HUDEP-2 (cell line): ENCODE measurements at regions not wholly inside any gene's neighbourhood (a gene's known extent, or its start where the extent isn't known, plus 50 kb on each side); places are given as distances from the start of the nearest gene placed in this dataset.
"Not testable (repeated sequence)": the region's sequence is repeated elsewhere in the genome, so short reads cannot be mapped to it uniquely, and the experiment has no call there.

ENCODE experiments used
- DNase-seq, 76 experiments: peaks; one replicate each; lab custom pipeline; 2025; ENCODE audit not compliant: unreplicated experiment in 76 of 76; lab: John Stamatoyannopoulos, UW

- not testable (repeated sequence) for DNase-seq
Measured at GRCh38 chr5:98030273-98030672, 743.2 kb upstream of the RGMB start.

GRCh38 chr5:98031036-98031435, 742.4 kb upstream of the RGMB start:
- DNase-seq: not testable (repeated sequence)

DNA sequence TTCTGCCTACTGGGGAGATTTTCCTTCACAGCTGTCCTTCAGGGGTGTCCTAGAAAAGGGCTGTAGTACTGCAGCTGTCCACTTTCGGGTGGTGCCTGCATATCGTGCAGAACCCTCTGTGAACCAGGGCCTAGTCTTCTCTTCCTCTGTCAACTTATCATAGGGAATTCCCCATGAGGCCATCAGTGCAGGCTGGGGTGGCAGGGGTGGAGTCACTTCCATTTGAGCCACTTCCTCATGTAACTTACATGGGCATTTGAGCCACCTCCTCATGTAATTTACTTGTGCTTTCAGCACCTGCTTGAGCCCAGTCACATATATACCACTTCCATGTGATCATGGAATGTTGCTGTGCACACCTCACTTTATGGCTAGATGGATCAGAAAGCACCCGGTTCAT, 742.0 kb upstream of the RGMB start:
- no peak for DNase-seq

- no peak for DNase-seq
Measured at GRCh38 chr5:98031926-98032325, 741.5 kb upstream of the RGMB start.

DNA sequence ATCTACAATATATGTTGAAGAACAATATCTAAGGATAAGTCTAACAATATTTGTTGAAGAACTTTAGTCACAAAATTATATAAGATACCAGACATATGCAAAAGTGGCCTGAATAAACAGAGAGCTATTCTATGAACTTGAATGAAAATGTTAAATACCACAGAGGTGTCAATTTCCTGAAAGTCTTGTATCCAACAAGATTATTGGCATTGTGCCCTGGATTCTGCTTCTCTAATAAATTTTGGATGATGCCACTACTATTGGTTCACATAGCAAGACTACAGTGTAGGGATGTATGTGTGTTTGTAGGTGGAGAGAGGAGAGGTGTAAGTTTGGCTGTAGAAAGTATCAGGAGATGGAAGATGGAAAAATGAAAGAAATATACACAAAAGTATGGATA, 731.8 kb upstream of the RGMB start:
- no peak for DNase-seq

GRCh38 chr5:98042521-98042920, 730.9 kb upstream of the RGMB start:
- no peak for DNase-seq

DNA sequence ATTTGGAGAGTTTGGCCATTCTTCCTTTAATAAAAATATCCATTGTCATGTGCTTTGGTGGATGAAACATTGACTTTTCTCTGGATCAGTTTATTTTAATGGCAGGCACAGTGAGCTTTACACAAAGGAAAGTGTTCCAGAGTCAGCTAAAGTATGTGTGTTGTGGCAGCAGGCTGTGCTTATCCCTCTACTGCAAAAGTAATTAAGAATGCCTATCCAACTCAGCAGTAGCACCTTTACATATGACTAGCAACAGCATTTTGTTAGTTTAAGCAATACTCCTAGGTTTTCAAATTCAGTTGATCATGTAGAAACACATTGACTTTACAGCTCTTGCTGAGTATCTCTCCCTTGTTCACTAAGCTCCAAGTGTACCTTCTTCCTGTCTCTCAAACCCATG, 730.5 kb upstream of the RGMB start:
- DNase-seq: no peak

DNA sequence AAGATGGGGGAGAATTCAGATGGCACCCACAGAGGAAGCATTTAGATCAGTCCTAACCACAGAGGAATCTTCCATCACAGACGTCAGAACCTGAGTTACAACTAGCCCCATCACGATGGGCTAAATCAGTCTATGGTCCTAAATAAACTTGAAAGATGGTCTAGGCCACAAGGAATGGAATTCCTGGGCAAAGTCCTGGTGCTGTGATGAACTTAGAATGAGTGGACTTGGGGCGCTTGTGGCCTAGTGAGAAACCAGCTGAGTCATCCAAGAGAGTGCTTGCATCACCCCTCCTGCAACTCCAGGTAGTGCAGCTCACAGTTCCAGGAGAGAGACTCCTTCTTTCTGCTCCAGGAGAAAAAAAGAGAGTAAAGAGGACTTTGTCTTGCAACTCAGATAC, 722.9 kb upstream of the RGMB start:
- no peak for DNase-seq

DNA sequence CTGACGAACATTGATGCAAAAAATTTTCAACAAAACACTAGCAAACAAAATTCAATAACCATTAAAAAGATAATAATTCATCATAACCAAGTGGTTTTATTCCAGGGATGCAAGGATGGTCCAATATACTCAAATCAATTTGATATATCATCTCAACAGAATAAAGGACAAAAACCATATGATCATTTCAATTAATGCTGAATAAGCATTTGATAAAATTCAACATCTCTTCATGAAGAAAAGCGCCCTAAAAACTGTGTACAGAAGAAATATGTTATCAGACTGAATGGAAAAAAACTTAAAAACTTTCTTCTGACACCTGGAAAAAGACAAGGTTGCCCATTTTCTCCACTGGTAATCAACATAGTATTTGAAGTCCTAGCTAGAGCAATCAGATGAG, 720.3 kb upstream of the RGMB start:
- no peak for DNase-seq

DNA sequence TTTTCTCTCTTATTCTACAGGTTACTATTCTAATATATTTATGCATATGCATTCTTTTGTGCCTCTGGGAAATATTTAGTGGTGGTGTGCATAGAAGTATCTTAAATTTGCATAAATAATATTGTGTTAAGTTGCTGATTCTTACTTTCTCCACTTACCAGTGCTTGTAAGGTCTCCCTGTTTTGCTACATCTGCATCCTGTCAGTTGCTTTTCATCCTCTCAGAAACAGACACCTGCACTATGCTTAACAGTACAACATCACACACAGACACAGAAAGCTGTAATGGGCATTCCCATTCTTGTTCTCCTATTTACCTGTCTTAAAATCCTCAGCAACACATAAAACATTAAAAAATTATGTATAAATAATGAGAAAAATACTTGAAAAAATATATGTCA, 713.3 kb upstream of the RGMB start:
- no peak for DNase-seq

DNA sequence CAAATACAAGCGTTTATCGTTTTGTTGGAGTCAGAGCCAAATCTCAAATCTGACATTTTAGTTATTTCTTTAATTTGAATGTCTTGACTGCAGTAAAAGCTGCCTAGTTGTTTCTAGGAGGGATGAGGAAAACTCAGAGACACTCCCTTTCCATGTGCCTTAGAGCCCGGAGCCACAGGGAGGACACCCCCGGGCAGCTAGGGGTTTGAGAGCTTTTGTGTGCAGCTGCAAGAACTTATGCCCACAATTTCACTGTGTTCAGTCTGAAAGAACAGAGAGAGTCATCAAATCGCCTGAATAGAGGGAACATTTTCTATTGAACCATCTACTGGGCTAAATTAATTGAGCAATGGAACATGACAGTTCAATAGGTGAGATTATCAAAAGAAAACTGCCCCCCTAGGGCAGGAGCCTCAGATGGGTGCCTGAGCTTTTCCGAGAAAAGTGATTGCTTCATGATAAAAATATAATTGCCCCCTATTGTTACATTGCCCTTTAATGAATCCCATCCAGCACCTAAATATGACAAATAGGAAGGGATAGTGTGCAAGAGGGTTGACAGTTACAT, 709.3 kb upstream of the RGMB start:
- no peak for DNase-seq

DNA sequence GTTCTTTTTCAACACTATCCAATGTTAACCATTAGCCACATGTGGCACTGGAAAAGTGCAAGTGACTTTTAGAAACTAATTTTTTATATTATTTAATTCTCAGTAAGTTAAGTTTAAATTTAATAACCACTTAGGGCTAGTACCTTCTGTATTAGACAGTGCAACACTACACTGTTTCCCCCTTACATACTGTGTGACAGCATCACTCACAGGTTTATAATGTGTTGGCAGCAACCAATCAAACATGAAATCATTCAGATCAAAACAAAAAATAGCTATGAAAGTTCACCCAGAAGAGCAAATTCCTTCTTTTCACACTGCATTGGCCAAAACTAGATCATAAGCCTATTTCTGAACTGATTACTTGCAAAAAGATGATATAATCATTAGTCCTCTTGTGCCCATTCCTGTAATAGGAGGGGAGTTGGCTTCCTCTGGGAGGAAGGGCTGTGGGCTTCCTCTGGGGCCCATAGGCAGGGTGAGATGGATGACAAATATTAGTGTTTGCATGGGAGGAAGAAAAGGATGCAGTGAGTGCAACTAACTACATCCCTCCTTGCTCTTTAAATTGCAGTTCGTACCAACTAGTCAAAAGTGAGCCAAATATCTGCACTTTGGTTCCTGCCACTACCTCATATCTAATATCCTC, 708.1 kb upstream of the RGMB start:
- DNase-seq: no peak

DNA sequence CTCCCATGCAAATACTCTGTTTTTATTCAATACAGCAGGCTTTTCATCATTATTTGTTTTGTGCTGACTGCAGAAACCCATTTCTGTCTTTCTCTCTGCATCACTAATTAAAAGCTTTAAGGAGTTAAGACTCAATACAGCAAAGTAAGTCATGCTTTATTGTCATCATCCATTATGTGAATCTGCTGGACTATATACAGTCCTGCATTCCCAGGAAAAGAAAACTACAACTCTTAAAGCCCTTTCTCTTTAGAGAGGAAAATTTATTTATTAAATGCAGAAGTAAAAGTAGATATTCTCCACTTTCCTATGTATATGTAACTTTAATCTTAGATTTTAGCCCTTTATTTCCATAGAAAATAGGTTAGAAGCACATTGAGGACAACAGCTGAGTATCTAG, 706.6 kb upstream of the RGMB start:
- no peak for DNase-seq

- DNase-seq: no peak
Measured at GRCh38 chr5:98069876-98070512, 703.5 kb upstream of the RGMB start.

DNA sequence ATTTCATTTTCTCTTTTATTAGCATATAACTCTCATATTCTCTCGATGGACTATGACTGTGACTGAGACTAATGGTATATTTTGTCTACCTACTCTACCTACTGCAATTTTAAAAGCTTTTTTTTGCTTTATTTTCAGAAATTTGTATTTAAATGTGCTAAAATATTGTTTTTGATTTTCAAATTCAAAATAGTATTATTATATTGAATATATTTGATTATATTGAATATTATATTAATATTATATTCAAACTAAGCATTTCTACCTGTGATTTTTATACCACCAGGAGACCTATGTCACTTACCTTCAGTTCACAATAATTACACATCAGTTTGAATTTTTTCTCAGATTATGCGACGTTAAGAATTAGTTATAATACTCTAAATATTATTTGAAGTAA, 700.5 kb upstream of the RGMB start:
- no peak for DNase-seq

DNA sequence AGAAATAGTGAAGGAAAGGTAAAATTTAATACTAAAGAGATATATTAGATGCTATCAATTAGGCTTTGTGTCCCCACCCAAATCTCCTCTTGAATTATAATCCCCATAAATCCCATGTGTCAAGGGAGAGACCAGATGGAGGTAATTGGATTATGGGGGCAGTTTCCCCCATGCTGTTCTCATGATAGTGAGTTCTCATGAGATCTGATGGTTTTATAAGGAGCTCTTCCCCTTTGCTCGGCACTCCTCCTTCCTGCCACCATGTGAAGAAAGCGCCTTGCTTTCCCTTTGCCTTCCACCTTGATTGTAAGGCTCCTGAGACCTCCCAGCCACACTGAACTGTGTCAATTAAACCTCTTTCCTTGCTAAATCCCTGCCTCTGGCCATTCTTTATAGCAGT, 697.0 kb upstream of the RGMB start:
- no peak for DNase-seq

DNA sequence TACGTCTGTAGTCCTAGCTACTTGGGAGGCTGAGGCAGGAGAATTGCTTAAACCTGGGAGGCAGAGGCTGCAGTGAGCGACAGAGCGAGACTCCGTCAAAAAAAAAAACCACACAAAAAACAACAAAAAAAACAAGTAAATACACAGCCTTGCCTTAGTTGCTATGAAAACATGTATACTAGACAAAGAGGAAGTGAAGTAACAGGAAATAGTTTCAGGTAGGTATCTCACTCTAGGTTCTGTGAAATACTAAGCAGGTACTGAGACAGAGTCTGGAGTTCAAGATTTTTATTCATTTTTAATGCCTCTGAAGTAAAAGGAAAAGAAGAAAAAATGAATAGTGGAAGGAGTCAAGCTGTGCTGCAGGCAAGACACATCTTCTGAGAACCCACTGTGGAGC, 687.9 kb upstream of the RGMB start:
- DNase-seq: no peak

DNA sequence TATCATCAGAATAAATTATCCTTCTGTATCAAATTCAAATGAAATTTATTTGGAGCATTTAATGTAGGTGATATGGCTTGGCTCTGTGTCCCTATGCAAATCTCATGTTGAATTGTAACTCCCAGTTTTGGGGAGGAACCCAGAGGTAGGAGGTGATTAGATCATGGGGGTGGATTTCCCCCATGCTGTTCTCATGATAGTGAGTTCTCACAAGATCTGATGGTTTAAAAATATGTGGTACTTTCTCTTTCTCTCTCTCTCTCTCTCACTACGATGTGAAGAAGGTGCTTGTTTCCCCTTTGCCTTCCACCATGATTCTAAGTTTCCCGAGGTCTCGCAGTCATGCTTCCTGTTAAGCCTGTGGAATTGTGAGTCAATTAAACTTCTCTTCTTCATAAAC, 678.4 kb upstream of the RGMB start:
- no peak for DNase-seq

- DNase-seq: no peak
Measured at GRCh38 chr5:98096155-98096554, 677.3 kb upstream of the RGMB start.

DNA sequence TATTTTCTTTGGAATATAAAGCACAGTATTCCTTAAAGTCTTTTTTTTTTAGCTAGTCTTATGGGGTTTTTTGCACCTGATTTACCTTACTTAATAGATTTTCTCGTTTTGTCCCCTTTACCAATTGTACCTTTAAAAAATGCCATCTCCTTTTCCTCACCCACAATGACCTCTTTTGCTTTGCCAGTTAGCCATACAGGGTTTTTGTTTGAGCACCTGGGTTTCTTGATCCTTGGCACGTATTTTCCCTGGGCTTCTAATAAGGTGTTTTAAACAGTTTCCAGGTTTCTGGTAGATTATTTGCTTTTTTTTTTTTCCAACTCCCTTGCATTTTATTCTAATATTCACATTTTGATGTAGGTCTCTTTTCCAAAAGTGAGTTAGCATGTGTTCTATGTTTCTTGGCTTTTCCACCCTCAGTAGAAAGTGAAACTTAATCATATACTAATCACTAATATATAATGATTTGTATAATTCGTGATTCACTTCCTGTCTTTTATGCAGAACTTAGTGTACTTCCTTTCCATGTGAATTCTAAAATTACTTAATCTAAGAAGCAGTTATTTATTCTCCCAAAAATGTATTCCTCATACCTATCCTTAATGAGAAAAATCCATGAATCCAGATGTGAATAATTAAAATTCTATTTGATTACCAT, 673.9 kb upstream of the RGMB start:
- no peak for DNase-seq

DNA sequence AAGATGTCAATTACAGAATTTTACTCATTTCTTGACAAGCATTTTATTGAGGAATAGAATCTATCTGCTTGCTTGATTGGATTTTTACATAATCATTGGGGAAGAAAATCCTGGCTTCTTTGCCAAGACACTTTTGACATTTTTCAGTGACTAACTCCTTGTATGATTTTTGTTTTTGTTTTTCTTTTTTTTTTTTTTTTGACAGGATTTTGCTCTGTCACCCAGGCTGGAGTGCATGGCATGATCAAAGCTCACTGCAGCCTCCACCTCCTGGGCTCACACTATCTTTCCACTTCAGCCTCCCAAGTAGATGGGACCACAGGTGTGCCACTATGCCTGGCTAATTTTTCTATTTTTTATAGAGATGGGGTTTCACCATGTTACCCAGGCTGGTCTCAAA, 672.3 kb upstream of the RGMB start:
- DNase-seq: no peak

GRCh38 chr5:98102936-98103335, 670.5 kb upstream of the RGMB start:
- DNase-seq: no peak
